Gastrocnemius medialis (tissue), 4 donors: ENCODE measurements at regions not wholly inside any gene's neighbourhood (a gene's known extent, or its start where the extent isn't known, plus 50 kb on each side); places are given as distances from the start of the nearest gene placed in this dataset.
"Not testable (repeated sequence)": the region's sequence is repeated elsewhere in the genome, so short reads cannot be mapped to it uniquely, and the experiment has no call there.

Experiments used
- ATAC-seq, 2 donors: fragments of 150-250 bp; one replicate each; pipeline ENCODE4 v1.9.1; 2016
- DNase-seq, 2 donors: peaks; one replicate each; pipeline ENCODE4 v3.0.0-alpha.2; 2019
- H3K27ac ChIP-seq, 4 donors: fragments of 200-600 bp; sonication (generic); 1 replicate in 1 of 4; 2 replicates in 3 of 4; pipeline ENCODE4 v1.5.1; 2016 to 2018; ENCODE audit warnings: mild to moderate bottlenecking in 2 of 4, moderate library complexity in 1 of 4
- H3K27me3 ChIP-seq, 3 donors: fragments of 200-600 bp; sonication (generic) in 2 of 3; 1 replicate in 1 of 3; 2 replicates in 2 of 3; pipeline versions ENCODE4 v1.5.1 to v1.6.0; 2016 to 2019; ENCODE audit warnings: mild to moderate bottlenecking in 1 of 3, moderate library complexity in 1 of 3
- H3K36me3 ChIP-seq, 2 donors: fragments of 200-600 bp; sonication (generic) in 1 of 2; one replicate each; pipeline ENCODE4 v1.5.1; 2017 to 2018
- H3K4me1 ChIP-seq, 2 donors: fragments of 200-600 bp; sonication (generic) in 1 of 2; one replicate each; pipeline ENCODE4 v1.5.1; 2016 to 2017; ENCODE audit warnings: mild to moderate bottlenecking in 2 of 2
- H3K4me3 ChIP-seq, 4 donors: fragments of 200-600 bp; sonication (generic) in 3 of 4; 1 replicate in 1 of 4; 2 replicates in 3 of 4; pipeline ENCODE4 v1.5.1; 2016 to 2019; ENCODE audit warnings: mild to moderate bottlenecking in 2 of 4
- H3K9me3 ChIP-seq, 3 donors: fragments of 200-600 bp; sonication (generic) in 2 of 3; 1 replicate in 1 of 3; 2 replicates in 2 of 3; pipeline ENCODE4 v1.5.1; 2016 to 2019
- CTCF ChIP-seq, 5 experiments: fragments of 450-650 bp in 3 of 5; fragments of 200-600 bp in 2 of 5; sonication (generic) in 2 of 5; IDR thresholded peaks in 4 of 5; conservative IDR thresholded peaks in 1 of 5; 1 replicate in 4 of 5; 2 replicates in 1 of 5; pipeline ENCODE4 v1.5.1; 2016 to 2019; ENCODE audit warnings: antibody characterized with exemption in 5 of 5, mild to moderate bottlenecking in 3 of 5, moderate library complexity in 3 of 5
- POLR2A ChIP-seq, 2 donors: fragments of 450-650 bp; IDR thresholded peaks; one replicate each; pipeline ENCODE4 v1.6.1; 2017; ENCODE audit warnings: antibody characterized with exemption in 2 of 2, mild to moderate bottlenecking in 2 of 2, moderate library complexity in 2 of 2
- in situ Hi-C, 4 donors: fragments of 200-750 bp; cut with MboI; loops; one replicate each; pipeline versions ENCODE4 v1.15.0 to v1.8.0; 2017; ENCODE audit warnings: low sequenced_read_pairs in 4 of 4
- intact Hi-C: fragments of 100-400 bp; cut with DNase I; formaldehyde crosslinking; loops from one replicate; pipeline ENCODE4 v1.15.1; 2023; ENCODE audit warnings: low total_unique reads

- intact Hi-C loops: no loop called here
- no peak overlapping the region for H3K4me3 ChIP-seq
- no peak for ATAC-seq
- H3K27ac ChIP-seq: no peak overlapping the region
- in situ Hi-C loops: no loop called here
- no peak for DNase-seq
- peaks cover 0 to 5% of the 10 kb centered on the region in 2 donors for H3K4me1 ChIP-seq
- H3K27me3 ChIP-seq: no peaks in the 10 kb centered on the region
- no peak for TF ChIP-seq POLR2A (IDR thresholded peaks at IDR 0.05)
- TF ChIP-seq CTCF (IDR thresholded peaks at IDR 0.05 in 4 of 5, conservative IDR thresholded peaks at IDR 0.05 in 1 of 5): no peak
- H3K9me3 ChIP-seq: peaks cover 0 to 5% (median 0%) of the 10 kb centered on the region in 3 donors
- no peaks in the 10 kb centered on the region for H3K36me3 ChIP-seq
Measured at GRCh38 chr2:19631871-19632270, 269.9 kb downstream of the TTC32 start.

DNA sequence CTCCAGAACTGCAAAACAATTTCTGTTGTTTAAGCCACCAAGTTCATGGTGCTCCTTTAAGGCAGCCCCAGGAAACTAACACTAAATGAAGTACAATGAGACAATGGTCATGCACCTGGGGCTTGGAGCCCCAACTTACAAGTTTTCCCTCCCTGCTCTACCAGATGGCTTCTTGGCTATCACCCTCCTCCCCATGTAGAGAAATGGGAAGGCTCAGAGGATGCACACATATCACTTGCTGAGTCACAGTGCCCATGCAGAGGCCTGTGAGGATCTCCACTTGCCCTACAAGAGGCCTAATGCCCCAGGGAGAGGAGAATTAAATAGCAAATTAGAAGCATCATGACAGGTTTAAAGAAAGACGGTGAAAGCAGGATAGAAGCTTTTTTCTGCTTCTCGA, 270.9 kb downstream of the TTC32 start:
- TF ChIP-seq CTCF (IDR thresholded peaks at IDR 0.05 in 4 of 5, conservative IDR thresholded peaks at IDR 0.05 in 1 of 5) (no peak), POLR2A (IDR thresholded peaks at IDR 0.05) (no peak)
- no peaks in the 10 kb centered on the region for H3K27me3 ChIP-seq
- H3K9me3 ChIP-seq: peaks cover 0 to 5% (median 0%) of the 10 kb centered on the region in 3 donors
- DNase-seq (no peak), ATAC-seq (no peak)
- H3K4me1 ChIP-seq: peaks cover 0 to 5% of the 10 kb centered on the region in 2 donors
- no peak overlapping the region for H3K27ac ChIP-seq
- no peak overlapping the region for H3K4me3 ChIP-seq
- intact Hi-C loops (no loop called here), in situ Hi-C loops (no loop called here)
- no peaks in the 10 kb centered on the region for H3K36me3 ChIP-seq

- in situ Hi-C loops: no loop called here
Measured at GRCh38 chr2:19627359-19627758, 268.9 kb upstream of the OSR1 start.

GRCh38 chr2:19623488-19623887, 265.1 kb upstream of the OSR1 start:
- H3K4me3 ChIP-seq: no peak overlapping the region
- no peak overlapping the region for H3K27ac ChIP-seq
- in situ Hi-C loops (no loop called here), intact Hi-C loops (no loop called here)
- H3K9me3 ChIP-seq: peaks cover 0 to 5% (median 0%) of the 10 kb centered on the region in 3 donors
- no peaks in the 10 kb centered on the region for H3K4me1 ChIP-seq
- DNase-seq: no peak
- no peaks in the 10 kb centered on the region for H3K27me3 ChIP-seq
- TF ChIP-seq CTCF (IDR thresholded peaks at IDR 0.05 in 4 of 5, conservative IDR thresholded peaks at IDR 0.05 in 1 of 5) (no peak), POLR2A (IDR thresholded peaks at IDR 0.05) (no peak)
- no peaks in the 10 kb centered on the region for H3K36me3 ChIP-seq
- no peak for ATAC-seq

More at GRCh38 chr2:19627359-19627758, 268.9 kb upstream of the OSR1 start:
- Histone ChIP-seq H3K4me1 (peaks cover 0 to 5% of the 10 kb centered on the region in 2 donors), H3K36me3 (no peaks in the 10 kb centered on the region), H3K4me3 (no peak overlapping the region), H3K27ac (no peak overlapping the region), H3K27me3 (no peaks in the 10 kb centered on the region), H3K9me3 (peaks cover 0 to 5% (median 0%) of the 10 kb centered on the region in 3 donors)
- no peak for ATAC-seq
- TF ChIP-seq POLR2A (IDR thresholded peaks at IDR 0.05) (no peak), CTCF (IDR thresholded peaks at IDR 0.05 in 4 of 5, conservative IDR thresholded peaks at IDR 0.05 in 1 of 5) (no peak)
- intact Hi-C loops: no loop called here
- no peak for DNase-seq

DNA sequence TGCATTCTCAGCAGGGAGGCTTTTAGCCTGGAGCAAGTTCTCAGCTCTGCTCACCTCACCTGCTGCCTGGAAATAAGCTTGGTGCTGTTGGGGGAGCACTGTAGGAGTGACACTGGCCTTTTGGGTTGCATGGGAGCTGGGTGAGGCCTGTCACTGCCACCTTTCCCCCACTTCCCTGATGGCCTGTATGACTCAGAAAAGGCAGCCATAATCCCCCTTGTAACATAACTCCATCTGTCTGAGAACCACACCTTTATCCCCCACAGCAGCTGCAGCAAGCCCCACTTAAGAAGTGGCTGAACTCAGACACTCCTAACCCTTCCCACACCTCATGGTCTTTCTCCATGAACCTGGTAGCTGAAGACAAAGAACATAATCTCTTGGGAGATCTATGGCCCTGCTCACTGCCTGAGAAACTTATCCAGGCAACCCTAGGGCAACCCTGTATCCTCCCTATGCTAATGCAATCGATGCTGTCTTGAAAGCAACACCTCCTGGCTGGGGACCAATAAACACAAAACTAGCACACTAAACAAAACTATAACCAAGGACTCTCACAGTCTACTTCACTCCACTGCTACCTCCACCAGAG, 258.9 kb upstream of the OSR1 start:
- no peaks in the 10 kb centered on the region for H3K9me3 ChIP-seq
- ATAC-seq: no peak

GRCh38 chr2:19615402-19615801, 257.0 kb upstream of the OSR1 start:
- in situ Hi-C loops, H3K27ac ChIP-seq, DNase-seq, H3K4me3 ChIP-seq, H3K4me1 ChIP-seq, H3K36me3 ChIP-seq, H3K27me3 ChIP-seq, intact Hi-C loops, ATAC-seq, H3K9me3 ChIP-seq: not testable (repeated sequence)

More for the DNA sequence above, 258.9 kb upstream of the OSR1 start:
- Histone ChIP-seq H3K27me3 (no peaks in the 10 kb centered on the region), H3K4me3 (no peak overlapping the region), H3K27ac (no peak overlapping the region), H3K36me3 (no peaks in the 10 kb centered on the region), H3K4me1 (no peaks in the 10 kb centered on the region)
- TF ChIP-seq CTCF (IDR thresholded peaks at IDR 0.05 in 4 of 5, conservative IDR thresholded peaks at IDR 0.05 in 1 of 5) (no peak), POLR2A (IDR thresholded peaks at IDR 0.05) (no peak)
- no peak for DNase-seq
- in situ Hi-C loops: no loop called here
- intact Hi-C loops: no loop called here
